K562 (cell line): ENCODE measurements at regions not wholly inside any gene's neighbourhood (a gene's known extent, or its start where the extent isn't known, plus 50 kb on each side); places are given as distances from the start of the nearest gene placed in this dataset.

Source experiments
- ATAC-seq: fragments of 200-7000 bp; cut with Tn5 transposase; 3 replicates; pipeline ENCODE4 v1.9.1; 2020; ENCODE audit warnings: moderate library complexity
- BruUV-seq: library from RNA; stranded (reverse); fragments of 400-500 nt; replicated peaks from 2 replicates; lab custom pipeline; 2021; lab: Mats Ljungman, UMichigan
- CTCF ChIA-PET: fragments of 300-600 bp; formaldehyde crosslinking; extraction: SDS; loops from one replicate; lab custom pipeline; 2021; ENCODE audit warnings: low intra/inter-chr PET ratio; lab: Yijun Ruan, JAX
- POLR2A ChIA-PET: fragments of 300-600, 350-650 bp; sonication (Branson Sonifier 250); formaldehyde crosslinking; extraction: SDS; loops from one replicate; lab custom pipeline; 2021; ENCODE audit warnings: antibody characterized with exemption, inconsistent platforms; lab: Yijun Ruan, JAX
- DNase-seq, 4 experiments: peaks; one replicate each; pipeline versions ENCODE4 v3.0.0 to v3.0.0-alpha.2; 2011 to 2018; ENCODE audit warnings: low spot score in 3 of 4, mixed read lengths in 3 of 4; ENCODE audit errors: extremely low read depth in 1 of 4
- FAIRE-seq: peaks from 2 replicates; lab custom pipeline; 2011; peaks lifted over from hg19 to GRCh38; lab: Jason Lieb, UNC
- H2AFZ ChIP-seq: 2 replicates; pipeline ENCODE4 v1.6.0; 2011; ENCODE audit warnings: low read depth, low read length, control low read depth, inconsistent platforms
- H3K27ac ChIP-seq: fragments of 200-600 bp; 3 replicates; pipeline ENCODE4 v1.8.0; 2011; ENCODE audit warnings: low read depth, mild to moderate bottlenecking, control low read depth, inconsistent platforms, low read length, moderate library complexity, mixed read lengths; ENCODE audit errors: extremely low read depth
- H3K27me3 ChIP-seq, 2 experiments: fragments of 300-600 bp in 1 of 2; 2 replicates in 1 of 2; 3 replicates in 1 of 2; pipeline versions ENCODE4 v1.6.0 to v1.8.0; 2011; ENCODE audit warnings: inconsistent platforms in 2 of 2, low read length in 2 of 2, mild to moderate bottlenecking in 1 of 2, mixed read lengths in 1 of 2, moderate library complexity in 1 of 2; ENCODE audit not compliant: control insufficient read depth in 2 of 2, insufficient read depth in 2 of 2
- H3K36me3 ChIP-seq: fragments of 300-600 bp; 3 replicates; pipeline ENCODE4 v1.8.0; 2011; ENCODE audit warnings: mild to moderate bottlenecking, low read length, inconsistent platforms; ENCODE audit not compliant: control insufficient read depth, insufficient read depth
- H3K4me1 ChIP-seq, 2 experiments: fragments of 200-600 bp in 1 of 2; replicated peaks in 1 of 2; 2 replicates in 1 of 2; 3 replicates in 1 of 2; pipeline versions ENCODE4 v1.5.1 to v1.8.0; 2011; ENCODE audit warnings: inconsistent platforms in 2 of 2, low read length in 2 of 2, mild to moderate bottlenecking in 1 of 2, mixed read lengths in 1 of 2, moderate library complexity in 1 of 2; ENCODE audit not compliant: control insufficient read depth in 2 of 2, insufficient read depth in 2 of 2
- H3K4me2 ChIP-seq: 2 replicates; pipeline ENCODE4 v1.6.1; 2011; ENCODE audit warnings: low read length, control low read depth, inconsistent platforms, mixed read lengths; ENCODE audit not compliant: insufficient read depth
- H3K4me3 ChIP-seq: fragments of 200-600 bp; sonication (generic), shearing (Covaris generic); 2 replicates; pipeline ENCODE4 v1.5.1; 2016; ENCODE audit warnings: control low read depth, inconsistent platforms
- H3K79me2 ChIP-seq: fragments of 200-600 bp; 3 replicates; pipeline ENCODE4 v1.8.0; 2011; ENCODE audit warnings: low read length, inconsistent platforms; ENCODE audit not compliant: control insufficient read depth, insufficient read depth
- H3K9ac ChIP-seq, 2 experiments: 2 replicates each; pipeline versions ENCODE4 v1.6.0 to v1.6.1; 2011; ENCODE audit warnings: low read depth in 2 of 2, low read length in 2 of 2, control low read depth in 1 of 2, inconsistent platforms in 1 of 2, mild to moderate bottlenecking in 1 of 2, mixed read lengths in 1 of 2; ENCODE audit not compliant: insufficient read depth in 1 of 2
- H3K9me1 ChIP-seq: one replicate; pipeline ENCODE4 v1.6.0; 2011; ENCODE audit warnings: inconsistent platforms, mild to moderate bottlenecking, low read length, moderate library complexity; ENCODE audit not compliant: control insufficient read depth, insufficient read depth
- H3K9me3 ChIP-seq: replicated peaks from 2 replicates; pipeline ENCODE4 v1.5.1; 2011; ENCODE audit warnings: low read depth, low read length, inconsistent platforms; ENCODE audit not compliant: control insufficient read depth, insufficient read depth
- H4K20me1 ChIP-seq: replicated peaks from 2 replicates; pipeline ENCODE4 v1.6.1; 2011; ENCODE audit warnings: low read length, inconsistent platforms, mixed read lengths; ENCODE audit not compliant: control insufficient read depth, insufficient read depth
- NEUROD1 ChIP-seq: fragments of 150-350 bp; IDR thresholded peaks from 2 replicates; pipeline ENCODE4 v1.6.1; 2014; ENCODE audit warnings: borderline replicate concordance, low read length, low read depth; ENCODE audit not compliant: partially characterized antibody
- NFRKB ChIP-seq: fragments of 450-650 bp; IDR thresholded peaks from 2 replicates; pipeline ENCODE4 v1.6.1; 2016; ENCODE audit warnings: low read depth
- RAD21 ChIP-seq, 2 experiments: fragments of 250-450 bp in 1 of 2; fragments of 450-650 bp in 1 of 2; sonication (Bioruptor Pico) in 1 of 2; formaldehyde crosslinking in 1 of 2; IDR thresholded peaks in 1 of 2; conservative IDR thresholded peaks in 1 of 2; 2 replicates each; pipeline versions ENCODE4 v1.4.0 to v1.8.0; 2020 to 2022; ENCODE audit warnings: mild to moderate bottlenecking in 2 of 2, moderate library complexity in 1 of 2
- TRIM25 ChIP-seq: fragments of 450-650 bp; IDR thresholded peaks from 2 replicates; pipeline ENCODE4 v1.7.0; 2016; ENCODE audit warnings: borderline replicate concordance
- WGBS: fragments of 100-300 bp; shearing (Covaris generic); methylation state at CpG from one replicate; pipeline ENCODE4 v1.1.6; 2016; ENCODE audit warnings: low coverage, mixed read lengths; ENCODE audit not compliant: insufficient coverage; ENCODE audit errors: missing lambda C conversion rate; 5-methylcytosine and 5-hydroxymethylcytosine counted together
- in situ Hi-C: fragments of 300-500 bp; cut with MboI; formaldehyde crosslinking; loops from 4 replicates; pipeline ENCODE4 v1.15.0; 2018; ENCODE audit warnings: inconsistent platforms, mixed read lengths
- intact Hi-C: fragments of 100-400 bp; cut with micrococcal nuclease; formaldehyde crosslinking; loops from 2 replicates; pipeline ENCODE4 v1.14.2; 2022
- TF ChIP-seq, protein P1 (sequence below): fragments of 450-650 bp; IDR thresholded peaks from 2 replicates; pipeline ENCODE4 v1.6.1; 2017; ENCODE audit warnings: antibody characterized with exemption
- TF ChIP-seq, protein P2 (sequence below): sonication (generic); formaldehyde crosslinking; IDR thresholded peaks from 2 replicates; pipeline ENCODE4 v1.8.0; 2022; ENCODE audit warnings: missing genetic modification reagents, mild to moderate bottlenecking, borderline replicate concordance

- 2% methylated on average over 3 of the region's 3 CpGs for WGBS
- Histone ChIP-seq H2AFZ (no peak overlapping the region), H3K9me1 (no peaks in the 10 kb centered on the region), H3K27ac (no peak overlapping the region), H4K20me1 (no peaks in the 10 kb centered on the region; the same call in 1 of the 2 replicates), H3K9me3 (peaks cover 2% of the 10 kb centered on the region), H3K27me3 (peaks cover 0 to 3% of the 10 kb centered on the region in 2 experiments; a peak in 1 of 5 replicates), H3K4me2 (no peak overlapping the region), H3K4me1 (no peaks in the 10 kb centered on the region), H3K79me2 (no peaks in the 10 kb centered on the region), H3K36me3 (no peaks in the 10 kb centered on the region), H3K4me3 (no peak overlapping the region), H3K9ac (no peak overlapping the region)
- no peak for DNase-seq
- intact Hi-C loops: no loop called here
- TF ChIP-seq RAD21 (CRISPR knock-in tag; conservative IDR thresholded peaks at IDR 0.05 in 1 of 2, IDR thresholded peaks at IDR 0.05 in 1 of 2) (no peak), NEUROD1 (no peak), TRIM25 (no peak), NFRKB (no peak)
- TF ChIP-seq, protein P1, sequence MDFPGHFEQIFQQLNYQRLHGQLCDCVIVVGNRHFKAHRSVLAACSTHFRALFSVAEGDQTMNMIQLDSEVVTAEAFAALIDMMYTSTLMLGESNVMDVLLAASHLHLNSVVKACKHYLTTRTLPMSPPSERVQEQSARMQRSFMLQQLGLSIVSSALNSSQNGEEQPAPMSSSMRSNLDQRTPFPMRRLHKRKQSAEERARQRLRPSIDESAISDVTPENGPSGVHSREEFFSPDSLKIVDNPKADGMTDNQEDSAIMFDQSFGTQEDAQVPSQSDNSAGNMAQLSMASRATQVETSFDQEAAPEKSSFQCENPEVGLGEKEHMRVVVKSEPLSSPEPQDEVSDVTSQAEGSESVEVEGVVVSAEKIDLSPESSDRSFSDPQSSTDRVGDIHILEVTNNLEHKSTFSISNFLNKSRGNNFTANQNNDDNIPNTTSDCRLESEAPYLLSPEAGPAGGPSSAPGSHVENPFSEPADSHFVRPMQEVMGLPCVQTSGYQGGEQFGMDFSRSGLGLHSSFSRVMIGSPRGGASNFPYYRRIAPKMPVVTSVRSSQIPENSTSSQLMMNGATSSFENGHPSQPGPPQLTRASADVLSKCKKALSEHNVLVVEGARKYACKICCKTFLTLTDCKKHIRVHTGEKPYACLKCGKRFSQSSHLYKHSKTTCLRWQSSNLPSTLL: no peak
- TF ChIP-seq, protein P2, sequence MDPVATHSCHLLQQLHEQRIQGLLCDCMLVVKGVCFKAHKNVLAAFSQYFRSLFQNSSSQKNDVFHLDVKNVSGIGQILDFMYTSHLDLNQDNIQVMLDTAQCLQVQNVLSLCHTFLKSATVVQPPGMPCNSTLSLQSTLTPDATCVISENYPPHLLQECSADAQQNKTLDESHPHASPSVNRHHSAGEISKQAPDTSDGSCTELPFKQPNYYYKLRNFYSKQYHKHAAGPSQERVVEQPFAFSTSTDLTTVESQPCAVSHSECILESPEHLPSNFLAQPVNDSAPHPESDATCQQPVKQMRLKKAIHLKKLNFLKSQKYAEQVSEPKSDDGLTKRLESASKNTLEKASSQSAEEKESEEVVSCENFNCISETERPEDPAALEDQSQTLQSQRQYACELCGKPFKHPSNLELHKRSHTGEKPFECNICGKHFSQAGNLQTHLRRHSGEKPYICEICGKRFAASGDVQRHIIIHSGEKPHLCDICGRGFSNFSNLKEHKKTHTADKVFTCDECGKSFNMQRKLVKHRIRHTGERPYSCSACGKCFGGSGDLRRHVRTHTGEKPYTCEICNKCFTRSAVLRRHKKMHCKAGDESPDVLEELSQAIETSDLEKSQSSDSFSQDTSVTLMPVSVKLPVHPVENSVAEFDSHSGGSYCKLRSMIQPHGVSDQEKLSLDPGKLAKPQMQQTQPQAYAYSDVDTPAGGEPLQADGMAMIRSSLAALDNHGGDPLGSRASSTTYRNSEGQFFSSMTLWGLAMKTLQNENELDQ (CRISPR knock-in tag): no peak
- ATAC-seq: no peak
- in situ Hi-C loops: no loop called here
- ChIA-PET CTCF (no interaction called here), POLR2A (no interaction called here)
- no peak for FAIRE-seq
- no TSS peak for BruUV-seq
Observed at GRCh38 chr4:56209767-56210166, 177.5 kb downstream of the AASDH start.
